Calu3 (cell line): ENCODE measurements at regions not wholly inside any gene's neighbourhood (a gene's known extent, or its start where the extent isn't known, plus 50 kb on each side); places are given as distances from the start of the nearest gene placed in this dataset.

Experiments used
- BruUV-seq: library from RNA; stranded (reverse); fragments of 400-500 nt; replicated peaks from 2 replicates; lab custom pipeline; 2021; lab: Mats Ljungman, UMichigan
- CTCF ChIA-PET: fragments of 300-600 bp; sonication (Branson Sonifier 250); formaldehyde crosslinking; loops from one replicate; lab custom pipeline; 2022; ENCODE audit warnings: antibody characterized with exemption; lab: Charles Lee
- DNase-seq: peaks from one replicate; pipeline ENCODE4 v3.0.0; 2022
- H3K27ac Mint-ChIP-seq: one replicate; pipeline ENCODE4 v1.8.0; 2022; ENCODE audit warnings: mixed read lengths; ENCODE audit not compliant: unreplicated experiment
- H3K27me3 Mint-ChIP-seq: one replicate; pipeline ENCODE4 v1.8.0; 2022; ENCODE audit warnings: mixed read lengths; ENCODE audit not compliant: unreplicated experiment
- H3K36me3 Mint-ChIP-seq: one replicate; pipeline ENCODE4 v1.8.0; 2022; ENCODE audit warnings: mild to moderate bottlenecking, moderate library complexity, mixed read lengths; ENCODE audit not compliant: insufficient read depth, unreplicated experiment
- H3K4me1 Mint-ChIP-seq: one replicate; pipeline ENCODE4 v1.8.0; 2022; ENCODE audit warnings: mild to moderate bottlenecking, low read depth, mixed read lengths; ENCODE audit not compliant: unreplicated experiment
- H3K4me3 Mint-ChIP-seq: one replicate; pipeline ENCODE4 v1.8.0; 2022; ENCODE audit warnings: mild to moderate bottlenecking, low read depth, moderate library complexity, mixed read lengths; ENCODE audit not compliant: unreplicated experiment
- H3K9me3 Mint-ChIP-seq: one replicate; pipeline ENCODE4 v1.8.0; 2022; ENCODE audit warnings: low read depth, mixed read lengths; ENCODE audit not compliant: unreplicated experiment
- intact Hi-C: fragments of 100-400 bp; cut with micrococcal nuclease; formaldehyde crosslinking; loops from one replicate; pipeline ENCODE4 v1.10.0; 2022; ENCODE audit not compliant: unreplicated experiment
- TF ChIP-seq, protein P1 (sequence below): fragments of 200-600 bp; IDR thresholded peaks from one replicate; pipeline ENCODE4 v1.8.0; 2022; ENCODE audit warnings: antibody characterized with exemption; ENCODE audit not compliant: unreplicated experiment

DNA sequence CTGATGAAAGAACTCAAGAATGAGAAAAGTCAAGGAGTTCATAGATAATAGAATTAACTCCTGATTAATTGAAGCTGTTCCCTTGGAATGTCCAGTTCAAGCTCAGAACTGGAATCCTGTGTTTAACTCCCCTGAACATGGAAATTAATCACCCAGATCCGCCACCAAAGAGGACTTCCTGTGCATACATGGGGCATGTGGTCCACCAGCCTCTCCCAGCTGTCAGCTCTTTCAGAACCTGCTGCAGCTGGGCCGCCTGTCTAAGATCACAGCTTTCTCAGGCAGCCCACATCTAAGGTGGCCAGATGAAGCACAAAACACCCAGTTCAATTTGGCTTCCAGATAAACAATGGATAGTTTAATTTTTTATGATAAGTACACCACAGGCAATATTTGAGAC, 203.7 kb upstream of the COX10 start:
- no TSS peak for BruUV-seq
- Mint-ChIP-seq H3K4me3 (no peak overlapping the region), H3K4me1 (no peaks in the 10 kb centered on the region), H3K27ac (no peak overlapping the region), H3K27me3 (no peaks in the 10 kb centered on the region), H3K9me3 (peaks cover 13% of the 10 kb centered on the region), H3K36me3 (no peaks in the 10 kb centered on the region)
- intact Hi-C loops = no loop called here
- DNase-seq = no peak
- CTCF ChIA-PET = interaction anchor here (0.6 kb wide), 1 partner anchor 435 kb away, joined by 8 read pairs; no protein-coding TSS in a partner anchor
- TF ChIP-seq, protein P1, sequence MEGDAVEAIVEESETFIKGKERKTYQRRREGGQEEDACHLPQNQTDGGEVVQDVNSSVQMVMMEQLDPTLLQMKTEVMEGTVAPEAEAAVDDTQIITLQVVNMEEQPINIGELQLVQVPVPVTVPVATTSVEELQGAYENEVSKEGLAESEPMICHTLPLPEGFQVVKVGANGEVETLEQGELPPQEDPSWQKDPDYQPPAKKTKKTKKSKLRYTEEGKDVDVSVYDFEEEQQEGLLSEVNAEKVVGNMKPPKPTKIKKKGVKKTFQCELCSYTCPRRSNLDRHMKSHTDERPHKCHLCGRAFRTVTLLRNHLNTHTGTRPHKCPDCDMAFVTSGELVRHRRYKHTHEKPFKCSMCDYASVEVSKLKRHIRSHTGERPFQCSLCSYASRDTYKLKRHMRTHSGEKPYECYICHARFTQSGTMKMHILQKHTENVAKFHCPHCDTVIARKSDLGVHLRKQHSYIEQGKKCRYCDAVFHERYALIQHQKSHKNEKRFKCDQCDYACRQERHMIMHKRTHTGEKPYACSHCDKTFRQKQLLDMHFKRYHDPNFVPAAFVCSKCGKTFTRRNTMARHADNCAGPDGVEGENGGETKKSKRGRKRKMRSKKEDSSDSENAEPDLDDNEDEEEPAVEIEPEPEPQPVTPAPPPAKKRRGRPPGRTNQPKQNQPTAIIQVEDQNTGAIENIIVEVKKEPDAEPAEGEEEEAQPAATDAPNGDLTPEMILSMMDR = no peak

DNA sequence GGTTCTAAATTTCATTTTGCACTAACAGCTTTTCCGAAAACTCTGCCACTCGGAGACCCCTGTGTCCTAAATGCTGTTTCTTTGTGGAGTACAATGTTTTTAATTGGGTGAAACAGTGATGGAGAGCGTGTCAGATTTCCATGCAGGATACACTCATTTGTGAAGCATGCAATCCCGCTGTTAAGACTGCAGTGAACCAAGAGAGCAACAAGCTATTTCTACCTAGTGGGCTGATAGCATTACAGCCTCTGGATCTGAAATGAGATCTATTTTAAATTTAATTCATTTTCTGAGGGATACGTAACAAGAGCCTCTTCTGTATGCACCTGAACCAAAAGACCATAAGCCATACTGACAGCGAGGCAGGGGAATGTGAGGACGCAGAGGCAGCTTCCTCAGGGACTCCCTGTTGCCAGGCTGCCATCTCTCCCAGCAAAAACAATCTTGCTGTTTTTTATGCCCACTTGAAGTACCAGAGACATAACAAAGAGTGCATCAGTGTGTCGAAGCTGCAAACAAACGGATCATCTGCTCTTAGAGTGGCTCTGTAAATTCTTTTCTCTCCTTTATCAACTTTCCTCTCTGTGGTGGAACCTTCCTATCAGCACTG, 199.9 kb upstream of the COX10 start:
- no peaks in the 10 kb centered on the region for H3K27me3 Mint-ChIP-seq
- H3K27ac Mint-ChIP-seq = no peak overlapping the region
- no peak overlapping the region for H3K4me3 Mint-ChIP-seq
- CTCF ChIA-PET = interaction anchor here (0.6 kb wide), 1 partner anchor 676 kb away, joined by 3 read pairs; no protein-coding TSS in a partner anchor
- no peak for DNase-seq
- TF ChIP-seq, protein P1 = no peak
- H3K4me1 Mint-ChIP-seq = no peaks in the 10 kb centered on the region
- H3K9me3 Mint-ChIP-seq = peaks cover 11% of the 10 kb centered on the region
- no TSS peak for BruUV-seq
- H3K36me3 Mint-ChIP-seq = no peaks in the 10 kb centered on the region
- intact Hi-C loops = no loop called here

DNA sequence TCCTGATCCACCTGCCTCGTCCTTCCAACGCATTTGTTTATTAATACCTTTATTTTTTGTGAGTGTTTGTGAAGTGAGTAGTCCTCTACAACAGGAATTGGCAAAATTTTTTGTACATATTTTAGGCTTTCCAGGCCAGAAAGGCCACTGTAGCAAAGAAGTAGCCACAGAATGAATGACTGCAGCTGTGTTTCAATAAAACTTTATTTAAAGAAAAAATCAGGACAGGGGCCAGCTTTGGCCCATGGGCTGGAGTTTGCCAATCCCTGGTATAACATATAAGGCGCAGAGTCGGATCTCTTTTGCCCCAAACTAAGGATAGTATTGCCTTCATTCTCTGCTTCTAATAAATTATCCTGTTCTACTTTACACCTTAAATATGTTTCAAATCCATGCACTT, 198.0 kb upstream of the COX10 start:
- no TSS peak for BruUV-seq
- CTCF ChIA-PET = no interaction called here
- Mint-ChIP-seq H3K27me3 (no peaks in the 10 kb centered on the region), H3K9me3 (peaks cover 11% of the 10 kb centered on the region), H3K36me3 (no peaks in the 10 kb centered on the region), H3K27ac (no peak overlapping the region), H3K4me1 (no peaks in the 10 kb centered on the region), H3K4me3 (no peak overlapping the region)
- DNase-seq = no peak
- TF ChIP-seq, protein P1 = no peak
- intact Hi-C loops = no loop called here

DNA sequence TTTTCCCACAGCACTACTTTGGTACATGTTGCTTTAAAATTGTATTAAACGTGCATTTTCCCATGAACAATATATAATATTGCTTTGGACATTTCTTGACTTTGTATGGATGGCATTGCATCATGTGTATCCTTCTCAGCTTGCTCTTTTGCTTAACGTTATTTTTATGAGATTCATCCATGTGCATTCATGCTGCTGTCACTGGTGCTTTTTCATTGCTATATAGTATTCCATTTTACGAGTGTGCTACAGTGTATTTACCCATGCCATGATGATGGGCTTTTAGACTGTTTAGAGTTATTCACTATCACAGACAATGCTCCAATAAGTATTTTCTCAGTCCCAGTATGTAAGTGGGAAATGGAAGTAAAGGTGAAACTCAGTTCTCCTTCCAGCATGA, 195.2 kb upstream of the COX10 start:
- BruUV-seq = no TSS peak
- DNase-seq = no peak
- TF ChIP-seq, protein P1 = no peak
- Mint-ChIP-seq H3K4me3 (no peak overlapping the region), H3K9me3 (peaks cover 3% of the 10 kb centered on the region), H3K27me3 (no peaks in the 10 kb centered on the region), H3K4me1 (no peaks in the 10 kb centered on the region), H3K36me3 (no peaks in the 10 kb centered on the region), H3K27ac (no peak overlapping the region)
- intact Hi-C loops = no loop called here
- CTCF ChIA-PET = no interaction called here
